ENCODE measurements at regions not wholly inside any gene's neighbourhood (a gene's known extent, or its start where the extent isn't known, plus 50 kb on each side); places are given as distances from the start of the nearest gene placed in this dataset.

GRCh38 chr7:26560526-26561256 is 269.0 kb downstream of the SNX10 start:
- no peak for DNase-seq

- no peak for DNase-seq
These were observed 271.2 kb downstream of the SNX10 start for GRCh38 chr7:26562841-26563240.

DNA sequence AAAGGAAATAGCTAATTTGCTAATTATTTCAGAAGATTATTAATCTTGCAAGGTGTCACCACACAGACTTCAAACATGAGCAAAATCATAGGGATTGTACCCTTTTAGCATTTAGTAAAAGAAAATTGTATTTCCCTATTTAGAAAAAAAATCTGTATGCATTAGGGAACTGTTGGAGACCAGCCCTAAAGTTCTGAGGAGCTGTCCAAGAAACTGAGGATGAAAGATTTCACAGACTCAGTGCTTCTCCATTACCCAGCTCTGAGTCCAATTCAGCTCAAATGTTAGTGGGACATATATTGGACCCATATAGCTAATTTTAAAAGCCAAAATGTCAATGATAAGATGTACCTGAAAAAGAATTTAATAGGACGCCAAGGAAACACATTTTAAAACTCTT is 271.7 kb downstream of the SNX10 start:
- DNase-seq, result no peak

GRCh38 chr7:26567266-26567665 is 275.6 kb downstream of the SNX10 start:
- no peak for DNase-seq

GRCh38 chr7:26574476-26574875 is 282.8 kb downstream of the SNX10 start:
- no peak for DNase-seq

DNA sequence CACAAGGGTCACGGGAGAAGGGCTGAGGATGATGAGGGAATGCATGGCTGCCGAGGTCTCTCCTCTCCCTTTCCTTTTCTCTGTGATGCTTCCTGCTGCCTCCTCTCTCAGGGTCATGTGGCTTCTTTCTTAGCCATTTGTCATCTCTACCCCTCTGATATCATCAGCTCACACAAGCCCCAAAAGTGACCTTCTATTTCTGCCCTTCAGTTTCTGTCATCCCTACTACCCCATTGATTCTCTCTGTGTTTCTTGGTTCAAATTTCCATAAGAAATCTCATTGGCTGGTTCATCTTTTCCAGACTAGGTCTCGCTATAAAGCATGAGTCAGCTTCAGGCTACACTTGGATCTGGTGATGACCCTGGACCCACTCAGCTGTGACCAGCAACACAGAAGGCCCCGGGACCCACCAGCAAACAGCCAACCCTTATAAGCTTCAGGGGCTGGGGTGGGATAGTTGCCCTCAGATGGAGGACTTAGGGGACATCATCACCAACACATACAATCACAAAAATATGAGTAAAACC is 284.3 kb downstream of the SKAP2 start:
- DNase-seq, result no peak

DNA sequence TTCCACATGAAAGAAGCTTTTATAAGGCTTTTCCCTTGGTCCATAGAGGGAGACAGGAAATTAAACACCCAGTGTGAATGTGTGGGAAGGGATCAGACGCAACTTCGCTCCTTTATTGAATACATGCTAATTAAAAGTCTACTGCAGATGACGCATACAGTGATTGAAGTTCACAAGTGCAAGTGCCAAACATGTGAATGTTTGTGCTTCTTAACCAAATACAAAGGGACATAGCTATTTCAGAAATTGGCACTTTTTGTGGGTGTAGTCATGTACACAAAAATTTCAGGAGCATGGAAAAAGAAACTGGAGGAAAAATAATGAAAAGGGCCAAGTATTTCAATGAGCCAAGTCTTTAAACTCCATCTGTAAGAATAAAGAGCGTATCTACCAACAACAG is 283.7 kb downstream of the SKAP2 start:
- no peak for DNase-seq

GRCh38 chr7:26583094-26583648 is 281.2 kb downstream of the SKAP2 start:
- DNase-seq, result no peak

DNA sequence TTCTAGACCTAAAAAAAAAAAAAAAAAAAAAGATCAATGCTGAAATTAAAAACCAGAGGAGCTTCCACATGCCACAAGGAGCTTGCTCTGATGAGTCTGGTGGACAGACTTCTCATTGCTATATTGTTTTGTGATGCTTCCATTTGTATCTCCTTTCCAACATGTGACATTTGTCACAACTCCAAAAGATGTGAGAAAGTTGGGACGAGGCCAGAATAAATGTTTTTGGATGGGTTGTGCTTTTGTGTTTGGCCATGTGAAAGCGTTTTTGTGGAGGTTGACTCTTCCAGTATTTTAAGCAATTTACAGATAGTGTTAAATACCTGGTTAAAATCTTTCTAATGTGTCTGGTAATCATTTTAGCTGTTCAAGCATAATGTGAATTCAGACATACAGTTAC is 280.1 kb downstream of the SKAP2 start:
- no peak for DNase-seq

DNA sequence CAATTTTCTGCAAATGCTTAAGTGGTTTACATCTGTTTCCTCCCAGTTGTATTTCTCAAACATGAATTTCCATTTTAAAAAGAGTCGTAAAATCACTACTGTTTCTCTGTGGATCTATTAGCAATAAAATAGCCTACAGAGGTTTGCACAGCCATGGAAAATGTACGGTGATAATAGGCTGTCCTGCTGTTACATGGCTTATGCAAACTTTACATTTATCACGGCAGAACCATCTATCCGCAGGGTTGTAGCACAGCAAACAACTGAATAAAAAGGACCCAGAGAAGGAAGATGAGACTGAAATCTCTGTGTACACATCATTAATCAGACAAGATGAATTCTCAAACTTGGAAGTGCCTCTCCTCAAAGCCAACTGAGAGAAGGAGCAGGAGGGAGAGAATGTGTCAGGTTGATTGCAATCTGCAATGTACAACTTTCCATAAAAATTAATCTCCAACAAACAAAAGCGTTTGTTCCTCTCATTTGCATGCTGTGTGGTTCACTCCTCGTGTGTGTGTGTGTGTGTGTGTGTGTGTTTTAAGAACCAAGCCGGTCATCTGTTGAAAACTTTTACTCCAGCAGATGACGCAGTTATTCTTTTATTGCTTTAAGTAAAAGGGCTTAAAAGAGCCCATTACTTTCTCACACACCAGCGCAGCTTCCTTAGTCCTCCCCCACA is 279.3 kb downstream of the SKAP2 start:
- DNase-seq, result no peak

DNA sequence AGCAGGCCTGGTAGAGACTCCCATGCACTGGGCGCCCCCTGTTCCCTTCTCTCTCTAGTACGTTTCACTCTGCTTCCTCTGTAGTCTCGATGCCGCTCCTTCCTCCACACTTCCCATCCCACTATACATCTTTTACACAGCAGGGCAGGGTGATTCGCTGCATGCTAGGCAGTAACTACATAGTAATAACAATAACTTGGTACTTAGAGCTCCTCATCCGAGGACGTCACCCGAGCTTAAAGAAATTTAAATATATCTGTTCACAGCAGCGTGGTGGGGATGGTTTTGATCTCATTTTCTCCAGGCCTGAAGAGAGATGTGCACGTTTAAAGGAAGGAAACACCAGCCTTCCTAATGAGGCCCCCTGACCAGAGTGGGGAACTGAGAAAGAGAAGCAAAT is 276.9 kb downstream of the SKAP2 start:
- DNase-seq, result no peak

GRCh38 chr7:26588511-26588910 is 275.9 kb downstream of the SKAP2 start:
- no peak for DNase-seq

GRCh38 chr7:26590709-26591108 is 273.7 kb downstream of the SKAP2 start:
- DNase-seq, result no peak

- no peak for DNase-seq
These were observed 272.4 kb downstream of the SKAP2 start for GRCh38 chr7:26592011-26592410.

GRCh38 chr7:26593393-26593792 is 271.0 kb downstream of the SKAP2 start:
- DNase-seq, result peak; percentile 21

DNA sequence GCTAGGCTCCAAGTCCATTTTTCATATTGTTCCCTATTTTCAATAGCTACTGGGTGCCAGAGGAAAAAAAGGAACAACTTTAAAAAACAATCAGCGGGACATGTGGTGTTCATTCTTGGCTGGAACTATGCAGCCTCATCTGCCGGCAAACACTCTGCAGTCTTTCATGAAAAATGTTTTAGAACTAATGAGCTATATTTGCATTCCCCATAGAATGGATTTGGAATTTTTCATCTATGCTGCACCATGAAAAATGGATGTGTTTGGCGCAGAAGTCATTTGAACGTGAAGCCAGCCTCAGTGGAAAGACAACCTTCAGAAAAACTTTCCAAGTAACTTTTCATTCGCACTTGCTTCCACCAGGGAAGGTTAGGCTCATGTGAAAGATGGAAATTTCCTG is 270.5 kb downstream of the SKAP2 start:
- no peak for DNase-seq

- no peak for DNase-seq
These were observed 269.8 kb downstream of the SKAP2 start for GRCh38 chr7:26594553-26594952.

DNA sequence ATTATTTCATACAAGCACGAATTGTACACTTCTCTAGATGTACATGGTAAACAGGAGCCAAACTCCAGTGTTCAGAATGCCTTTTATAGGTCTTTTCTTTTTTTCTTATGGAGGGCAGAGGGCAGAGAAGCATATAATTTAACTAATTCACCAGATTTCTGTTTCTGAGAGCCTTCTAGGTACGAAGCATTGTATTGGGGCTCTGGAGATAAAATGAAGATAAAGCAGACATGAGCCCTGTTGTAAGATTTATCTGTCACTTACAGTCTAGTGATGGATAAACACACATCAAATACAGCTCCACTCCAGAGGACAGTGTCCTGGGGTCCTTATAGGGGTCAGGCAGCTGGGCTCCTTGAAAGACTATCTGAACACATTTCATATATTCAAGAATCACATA is 265.5 kb downstream of the SKAP2 start:
- DNase-seq, result no peak

DNA sequence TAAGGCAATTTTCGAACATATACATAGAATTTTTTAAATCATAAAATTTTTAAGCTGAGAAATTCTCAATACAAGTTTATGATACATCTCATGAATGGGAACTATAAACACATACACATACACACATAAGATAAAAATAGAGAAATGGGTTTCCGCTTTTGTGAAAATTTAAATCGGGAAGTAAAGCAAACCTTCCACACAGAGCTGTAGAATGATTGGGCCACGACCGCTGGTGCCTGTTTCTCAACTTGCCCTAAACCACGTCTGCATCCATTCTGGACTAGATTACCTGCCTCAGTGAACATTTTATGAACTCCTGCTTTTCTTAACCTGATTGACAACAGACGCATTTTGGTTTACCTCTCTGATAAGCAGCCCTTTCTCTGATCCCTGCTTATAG is 264.4 kb downstream of the SKAP2 start:
- no peak for DNase-seq

DNA sequence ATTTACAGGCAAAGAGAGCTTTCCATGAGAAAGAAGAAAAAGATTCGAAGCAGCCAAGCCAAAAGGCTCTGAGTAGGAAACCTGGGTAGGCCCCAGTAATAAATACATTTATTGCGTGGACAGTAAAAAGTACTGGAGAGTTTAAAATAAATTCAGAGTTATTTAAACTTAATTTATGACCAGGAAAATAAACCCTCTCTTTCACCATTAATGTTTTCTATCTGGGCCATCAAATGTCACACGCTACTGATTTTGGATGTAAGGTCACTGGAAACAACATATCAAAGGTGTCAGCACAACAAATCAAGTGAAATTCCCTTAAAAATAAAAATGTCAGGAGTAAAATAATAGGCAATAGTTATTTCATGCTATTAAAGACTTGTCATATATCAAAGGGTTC is 264.0 kb downstream of the SKAP2 start:
- DNase-seq, result no peak

GRCh38 chr7:26603631-26604030 is 260.8 kb downstream of the SKAP2 start:
- DNase-seq, result peak; percentile 21

GRCh38 chr7:26608402-26608801 is 256.0 kb downstream of the SKAP2 start:
- no peak for DNase-seq

DNA sequence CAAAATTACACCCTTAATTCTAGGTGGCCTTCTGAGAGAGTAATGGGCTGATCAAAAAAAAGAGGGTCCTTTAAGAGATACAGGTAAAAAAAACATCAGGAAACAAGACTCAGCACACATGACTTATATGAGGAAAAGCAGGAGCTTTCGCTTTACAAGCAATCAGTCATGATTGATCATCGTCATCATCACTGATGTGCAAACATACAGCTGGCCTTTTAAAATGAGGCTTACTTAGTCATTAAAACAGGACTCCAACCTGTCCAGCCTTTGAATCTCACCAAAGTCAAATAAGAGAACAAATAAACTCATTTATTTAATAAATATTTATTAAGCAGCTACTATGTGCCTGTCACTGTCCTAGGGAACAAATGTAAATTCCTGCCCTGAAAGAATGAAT is 255.3 kb downstream of the SKAP2 start:
- no peak for DNase-seq

DNA sequence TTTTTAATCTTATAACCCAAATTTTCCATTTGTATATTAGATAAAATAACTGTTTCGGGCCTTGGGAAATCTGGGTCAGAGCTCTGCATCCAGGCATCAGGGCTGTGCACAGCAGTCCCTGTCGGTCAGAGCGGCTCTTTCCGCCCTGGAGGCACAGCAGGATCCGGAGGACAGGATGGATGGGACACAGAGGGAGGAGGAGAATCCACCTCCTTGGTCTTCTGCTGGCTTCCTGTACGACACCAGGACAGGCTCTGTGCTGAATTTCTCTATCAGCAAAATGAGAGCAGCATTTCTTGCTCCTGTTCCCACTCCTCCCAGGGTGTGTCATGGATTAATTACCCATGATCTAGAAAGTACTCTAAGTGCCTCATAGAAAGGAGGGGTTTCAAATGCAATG is 254.9 kb downstream of the SKAP2 start:
- DNase-seq, result peak; percentile 24

Measured in retina (tissue), 1 donor.